Activated B cell treated with CpG ODN at 0.5 μM for 24 hours (primary cell): ENCODE measurements at regions not wholly inside any gene's neighbourhood (a gene's known extent, or its start where the extent isn't known, plus 50 kb on each side); places are given as distances from the start of the nearest gene placed in this dataset.

Source experiments
- ATAC-seq: fragments of 200-7000 bp; cut with Tn5 transposase; one replicate; pipeline ENCODE4 v1.10.0; 2021; ENCODE audit warnings: low read depth, mild to moderate bottlenecking, moderate library complexity
- CTCF ChIA-PET: fragments of 350-600 bp; sonication (Branson Sonifier 250); formaldehyde crosslinking; loops from one replicate; lab custom pipeline; 2021; ENCODE audit warnings: antibody characterized with exemption; lab: Charles Lee
- POLR2A ChIA-PET: fragments of 350-600 bp; sonication (Branson Sonifier 250); formaldehyde crosslinking; loops from one replicate; lab custom pipeline; 2021; ENCODE audit warnings: antibody characterized with exemption; lab: Charles Lee
- DNase-seq: peaks from one replicate; pipeline ENCODE4 v3.0.0; 2022
- H3K27ac Mint-ChIP-seq: one replicate; pipeline ENCODE4 v1.8.0; 2020; ENCODE audit warnings: mixed read lengths
- H3K27me3 Mint-ChIP-seq: one replicate; pipeline ENCODE4 v1.8.0; 2021; ENCODE audit warnings: mixed read lengths
- H3K36me3 Mint-ChIP-seq: one replicate; pipeline ENCODE4 v1.8.0; 2021; ENCODE audit warnings: low read depth, mixed read lengths
- H3K4me1 Mint-ChIP-seq: one replicate; pipeline ENCODE4 v1.8.0; 2021; ENCODE audit warnings: mixed read lengths
- H3K4me3 Mint-ChIP-seq: one replicate; pipeline ENCODE4 v1.8.0; 2020; ENCODE audit warnings: mild to moderate bottlenecking, mixed read lengths
- H3K9me3 Mint-ChIP-seq: one replicate; pipeline ENCODE4 v1.8.0; 2020; ENCODE audit warnings: mixed read lengths
- intact Hi-C: fragments of 100-400 bp; cut with micrococcal nuclease; formaldehyde crosslinking; loops from one replicate; pipeline ENCODE4 v1.15.1; 2024
- TF ChIP-seq, protein P1 (sequence below): fragments of 200-600 bp; IDR thresholded peaks from one replicate; pipeline ENCODE4 v1.8.0; 2022; ENCODE audit warnings: antibody characterized with exemption, mild to moderate bottlenecking

DNA sequence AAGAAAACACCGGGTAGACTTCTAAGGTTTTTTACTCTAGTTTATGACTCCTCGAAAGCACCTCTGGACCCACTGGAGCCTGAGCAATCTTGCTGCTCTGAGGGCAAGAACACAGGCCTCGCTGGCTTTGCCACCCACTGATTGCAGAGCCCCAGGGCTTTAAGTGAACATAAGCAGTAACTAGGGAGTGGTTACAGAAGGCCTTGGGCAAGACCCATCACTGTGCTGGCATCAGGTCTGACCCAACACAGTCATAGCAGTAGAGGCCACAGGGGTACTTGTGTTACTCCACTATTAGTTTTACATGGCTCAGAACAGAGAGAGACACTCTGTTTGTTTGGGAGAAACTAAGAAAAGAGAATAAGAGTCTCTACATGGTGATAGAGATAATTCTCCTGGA is 684.5 kb downstream of the FAM181B start:
- POLR2A ChIA-PET = no interaction called here
- DNase-seq (no peak), ATAC-seq (no peak)
- CTCF ChIA-PET = no interaction called here
- no peak overlapping the region for H3K27ac Mint-ChIP-seq
- H3K4me1 Mint-ChIP-seq = no peaks in the 10 kb centered on the region
- H3K4me3 Mint-ChIP-seq = no peak overlapping the region
- H3K36me3 Mint-ChIP-seq = no peaks in the 10 kb centered on the region
- peaks cover 3% of the 10 kb centered on the region for H3K9me3 Mint-ChIP-seq
- TF ChIP-seq, protein P1, sequence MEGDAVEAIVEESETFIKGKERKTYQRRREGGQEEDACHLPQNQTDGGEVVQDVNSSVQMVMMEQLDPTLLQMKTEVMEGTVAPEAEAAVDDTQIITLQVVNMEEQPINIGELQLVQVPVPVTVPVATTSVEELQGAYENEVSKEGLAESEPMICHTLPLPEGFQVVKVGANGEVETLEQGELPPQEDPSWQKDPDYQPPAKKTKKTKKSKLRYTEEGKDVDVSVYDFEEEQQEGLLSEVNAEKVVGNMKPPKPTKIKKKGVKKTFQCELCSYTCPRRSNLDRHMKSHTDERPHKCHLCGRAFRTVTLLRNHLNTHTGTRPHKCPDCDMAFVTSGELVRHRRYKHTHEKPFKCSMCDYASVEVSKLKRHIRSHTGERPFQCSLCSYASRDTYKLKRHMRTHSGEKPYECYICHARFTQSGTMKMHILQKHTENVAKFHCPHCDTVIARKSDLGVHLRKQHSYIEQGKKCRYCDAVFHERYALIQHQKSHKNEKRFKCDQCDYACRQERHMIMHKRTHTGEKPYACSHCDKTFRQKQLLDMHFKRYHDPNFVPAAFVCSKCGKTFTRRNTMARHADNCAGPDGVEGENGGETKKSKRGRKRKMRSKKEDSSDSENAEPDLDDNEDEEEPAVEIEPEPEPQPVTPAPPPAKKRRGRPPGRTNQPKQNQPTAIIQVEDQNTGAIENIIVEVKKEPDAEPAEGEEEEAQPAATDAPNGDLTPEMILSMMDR = no peak
- intact Hi-C loops = no loop called here
- peaks cover 2% of the 10 kb centered on the region for H3K27me3 Mint-ChIP-seq

DNA sequence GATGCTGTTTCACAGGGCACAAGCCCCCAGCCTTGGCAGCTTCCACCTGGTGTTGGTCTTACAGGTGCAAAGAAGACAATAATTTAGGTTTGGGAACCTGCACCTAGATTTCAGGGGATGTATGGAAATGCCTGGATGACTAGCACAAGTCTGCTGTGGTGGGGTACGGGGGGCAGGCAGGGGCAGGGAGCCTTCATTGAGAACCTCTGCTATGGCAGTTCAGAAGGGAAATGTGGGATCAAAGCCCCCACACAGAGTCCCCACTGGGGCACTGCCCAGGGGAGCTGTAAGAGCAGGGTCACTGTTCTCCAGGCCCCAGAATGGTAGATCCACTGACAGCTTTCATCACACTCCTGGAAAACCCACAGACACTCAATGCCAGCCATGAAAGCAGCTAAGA is 686.5 kb downstream of the FAM181B start:
- TF ChIP-seq, protein P1 = no peak
- intact Hi-C loops = no loop called here
- ChIA-PET CTCF (no interaction called here), POLR2A (no interaction called here)
- ATAC-seq (no peak), DNase-seq (no peak)
- Mint-ChIP-seq H3K4me3 (no peak overlapping the region), H3K36me3 (no peaks in the 10 kb centered on the region), H3K4me1 (no peaks in the 10 kb centered on the region), H3K27me3 (peaks cover 2% of the 10 kb centered on the region), H3K27ac (no peak overlapping the region), H3K9me3 (peaks cover 3% of the 10 kb centered on the region)

DNA sequence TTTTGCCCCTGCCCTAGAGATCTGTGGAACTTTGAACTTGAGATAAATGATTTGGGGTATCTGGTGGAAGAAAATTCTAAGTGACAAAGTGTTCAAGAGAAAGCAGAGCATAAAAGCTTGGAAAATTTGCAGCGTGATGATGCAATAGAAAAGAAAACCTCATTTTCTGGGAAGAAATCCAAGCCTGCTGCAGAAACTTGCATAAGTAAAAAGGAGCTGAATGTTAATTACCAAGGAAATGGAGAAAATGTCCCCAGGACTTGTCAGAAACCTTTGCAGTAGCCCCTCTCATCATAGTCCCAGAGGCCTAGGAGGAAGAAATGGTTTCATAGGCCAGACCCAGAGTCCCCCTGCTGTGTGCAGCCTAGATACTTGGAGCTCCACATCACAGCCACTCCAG is 686.9 kb downstream of the FAM181B start:
- intact Hi-C loops = no loop called here
- Mint-ChIP-seq H3K27ac (no peak overlapping the region), H3K27me3 (peaks cover 2% of the 10 kb centered on the region), H3K36me3 (no peaks in the 10 kb centered on the region), H3K4me3 (no peak overlapping the region), H3K4me1 (no peaks in the 10 kb centered on the region), H3K9me3 (peaks cover 3% of the 10 kb centered on the region)
- TF ChIP-seq, protein P1 = no peak
- DNase-seq (no peak), ATAC-seq (no peak)
- ChIA-PET CTCF (no interaction called here), POLR2A (no interaction called here)

DNA sequence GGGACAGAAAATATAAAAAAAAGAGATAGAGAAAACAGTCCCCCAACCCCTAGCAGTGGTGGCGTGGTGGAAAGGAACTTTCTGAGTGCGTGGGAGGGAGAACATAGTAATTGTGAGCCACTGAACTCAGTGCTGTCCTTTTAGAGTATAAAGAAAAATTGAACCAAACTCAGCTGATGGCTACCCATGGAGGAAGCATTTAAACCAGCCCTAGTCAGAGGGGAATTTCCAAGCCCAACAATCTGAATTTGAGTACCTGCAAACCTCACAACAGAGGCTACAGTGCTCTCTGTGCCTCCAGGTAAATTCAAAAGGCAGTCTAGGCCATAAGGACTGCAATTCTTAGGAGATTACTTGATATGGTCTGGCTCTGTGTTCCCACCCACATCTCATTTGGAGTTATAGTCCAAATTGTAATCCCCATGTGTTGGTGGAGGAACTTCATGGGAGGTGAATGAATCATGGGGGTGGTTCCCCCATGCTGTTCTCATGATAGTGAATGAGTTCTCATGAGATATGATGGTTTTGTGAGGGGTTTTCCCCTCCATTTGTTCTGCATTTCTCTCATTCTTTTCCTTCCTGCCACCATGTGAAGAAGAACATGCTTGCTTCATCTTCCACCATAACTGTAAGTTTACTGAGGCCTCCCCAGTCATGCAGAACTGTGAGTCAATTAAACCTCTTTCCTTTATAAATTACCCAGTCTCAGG is 687.8 kb downstream of the FAM181B start:
- TF ChIP-seq, protein P1 = no peak
- ChIA-PET POLR2A (no interaction called here), CTCF (no interaction called here)
- peaks cover 3% of the 10 kb centered on the region for H3K9me3 Mint-ChIP-seq
- intact Hi-C loops = no loop called here
- no peaks in the 10 kb centered on the region for H3K4me1 Mint-ChIP-seq
- H3K27me3 Mint-ChIP-seq = peaks cover 2% of the 10 kb centered on the region
- H3K4me3 Mint-ChIP-seq = no peak overlapping the region
- ATAC-seq = no peak
- H3K27ac Mint-ChIP-seq = no peak overlapping the region
- H3K36me3 Mint-ChIP-seq = no peaks in the 10 kb centered on the region
- DNase-seq = no peak

DNA sequence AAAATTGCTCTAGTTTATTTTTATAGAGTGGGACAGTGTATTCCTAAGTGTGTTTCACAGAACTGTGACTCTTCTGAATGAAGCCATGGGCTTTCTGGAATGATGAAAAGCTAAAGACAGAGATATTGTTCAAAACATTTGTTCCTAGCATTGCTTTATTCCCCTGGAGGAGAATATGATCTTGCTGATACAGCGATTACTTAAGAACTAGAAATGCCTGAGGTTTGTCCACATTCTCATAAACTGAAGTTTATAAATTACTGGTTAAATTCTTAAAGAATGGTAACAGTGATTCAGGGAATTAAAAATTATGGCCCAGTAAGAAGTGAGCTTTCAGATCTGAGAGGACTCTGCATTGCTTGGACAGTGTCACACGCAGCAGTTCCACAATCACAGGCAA is 690.3 kb downstream of the FAM181B start:
- POLR2A ChIA-PET = no interaction called here
- TF ChIP-seq, protein P1 = no peak

More for the DNA sequence above, 690.3 kb downstream of the FAM181B start:
- DNase-seq (no peak), ATAC-seq (no peak)
- Mint-ChIP-seq H3K4me1 (no peaks in the 10 kb centered on the region), H3K27me3 (peaks cover under 1% of the 10 kb centered on the region), H3K4me3 (no peak overlapping the region), H3K9me3 (peaks cover 3% of the 10 kb centered on the region), H3K36me3 (no peaks in the 10 kb centered on the region), H3K27ac (no peak overlapping the region)
- intact Hi-C loops = no loop called here
- CTCF ChIA-PET = no interaction called here
